ENCODE measurements at regions not wholly inside any gene's neighbourhood (a gene's known extent, or its start where the extent isn't known, plus 50 kb on each side); places are given as distances from the start of the nearest gene placed in this dataset.
"Not testable (repeated sequence)": the region's sequence is repeated elsewhere in the genome, so short reads cannot be mapped to it uniquely, and the experiment has no call there.

DNA sequence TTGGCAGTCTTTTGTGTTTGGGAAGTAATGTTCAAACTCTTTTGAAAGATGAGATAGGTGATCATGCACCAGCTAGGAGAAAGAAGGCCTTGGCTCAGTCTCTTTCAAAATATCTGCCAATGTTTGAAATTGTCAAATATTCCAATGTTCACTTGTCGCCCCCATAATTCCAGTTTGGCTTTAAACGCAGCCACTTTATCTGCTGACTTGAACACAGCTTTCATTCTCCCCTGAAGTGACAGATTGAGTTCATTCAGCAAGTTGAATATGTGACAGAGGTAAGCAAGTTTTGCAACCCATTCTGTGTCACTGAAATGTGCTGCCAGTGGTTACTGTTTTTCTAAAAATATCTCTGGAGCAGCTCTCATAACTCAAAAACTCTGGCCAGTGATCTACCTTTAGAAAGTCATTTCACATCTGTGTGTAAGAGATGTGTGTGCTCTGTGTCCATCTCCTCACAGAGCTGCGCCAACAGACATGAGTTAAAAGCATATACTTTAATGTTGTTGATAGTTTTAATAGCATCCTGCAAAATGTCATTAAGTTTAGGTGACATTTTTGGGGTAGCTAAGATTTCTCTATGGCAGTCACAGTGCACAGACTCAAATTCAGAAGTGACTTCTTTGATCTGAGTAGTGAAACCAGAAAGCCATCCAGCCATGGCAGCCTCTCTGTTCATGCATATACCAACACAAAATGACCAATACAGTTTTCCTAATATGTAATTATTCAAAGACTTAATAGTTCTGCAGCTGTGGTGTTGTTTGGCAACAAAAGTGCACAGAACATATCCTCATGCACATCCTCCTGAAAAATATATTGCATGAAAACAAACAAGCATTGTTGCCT, 614.3 kb upstream of the MIS18BP1 start:
- no peak overlapping the region for H3K4me3 ChIP-seq (ENCODE audit: low read length)
- H3K27me3 ChIP-seq (replicated peaks; ENCODE audit: control insufficient read depth, insufficient read depth, low read length) = no peaks in the 10 kb centered on the region
- no peak for DNase-seq (ENCODE audit: low read depth)
- no peaks in the 10 kb centered on the region for H3K4me1 ChIP-seq (ENCODE audit: control insufficient read depth, insufficient read depth, low read length)
- no peak overlapping the region for H3K9ac ChIP-seq (ENCODE audit: low read length)
- H3K36me3 ChIP-seq (ENCODE audit: control insufficient read depth, insufficient read depth, low read length, severe bottlenecking) = no peaks in the 10 kb centered on the region
- H3K9me3 ChIP-seq (ENCODE audit: control insufficient read depth, low read length) = peaks cover 9% of the 10 kb centered on the region

DNA sequence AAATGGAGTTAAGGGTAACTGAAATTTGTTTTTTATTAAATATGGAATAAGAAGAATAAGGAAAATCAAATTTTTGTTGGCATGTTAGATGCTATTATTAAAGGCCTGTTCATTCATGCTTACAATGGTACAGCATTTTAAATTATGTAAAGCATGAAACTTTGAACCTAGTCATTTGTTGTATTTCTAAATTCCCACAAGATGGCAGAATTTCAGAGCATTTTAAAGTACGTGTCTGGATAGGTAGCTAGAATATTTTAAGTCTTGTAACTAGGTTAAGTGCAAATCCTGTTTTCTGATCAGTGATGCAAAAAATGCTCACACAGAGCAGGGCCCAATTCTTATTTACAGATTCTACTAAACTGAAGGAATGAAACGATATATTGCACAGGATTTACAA, 585.6 kb upstream of the MIS18BP1 start:
- no peaks in the 10 kb centered on the region for H3K36me3 ChIP-seq (ENCODE audit: control insufficient read depth, insufficient read depth, low read length, severe bottlenecking)
- no peaks in the 10 kb centered on the region for H3K9me3 ChIP-seq (ENCODE audit: control insufficient read depth, low read length)
- H3K4me3 ChIP-seq (ENCODE audit: low read length) = no peak overlapping the region
- no peak overlapping the region for H3K9ac ChIP-seq (ENCODE audit: low read length)
- no peaks in the 10 kb centered on the region for H3K27me3 ChIP-seq (replicated peaks; ENCODE audit: control insufficient read depth, insufficient read depth, low read length)
- DNase-seq (ENCODE audit: low read depth) = peak; percentile 3
- H3K4me1 ChIP-seq (ENCODE audit: control insufficient read depth, insufficient read depth, low read length) = peaks cover 6% of the 10 kb centered on the region

DNA sequence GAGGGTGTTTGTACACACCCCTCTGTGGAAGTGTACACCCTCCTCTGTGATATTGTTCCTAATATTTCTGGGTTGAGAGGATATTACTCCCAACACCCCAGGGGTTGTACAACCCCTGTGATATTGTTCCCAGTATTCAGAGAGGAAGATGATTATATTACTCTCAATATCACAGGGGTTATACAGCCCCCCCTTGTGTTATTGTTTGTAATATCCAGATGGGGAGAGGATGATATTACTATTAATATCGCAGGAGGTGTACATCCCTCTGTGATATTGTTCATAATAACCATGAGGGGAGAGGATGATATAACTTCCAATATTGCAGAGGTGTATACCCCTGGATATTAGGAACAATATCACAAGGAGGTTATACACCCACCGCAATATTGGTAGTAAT, 566.1 kb upstream of the MIS18BP1 start:
- Histone ChIP-seq H3K4me1 (ENCODE audit: control insufficient read depth, insufficient read depth, low read length) (no peaks in the 10 kb centered on the region), H3K9me3 (ENCODE audit: control insufficient read depth, low read length) (no peaks in the 10 kb centered on the region), H3K36me3 (ENCODE audit: control insufficient read depth, insufficient read depth, low read length, severe bottlenecking) (no peaks in the 10 kb centered on the region), H3K4me3 (ENCODE audit: low read length) (no peak overlapping the region), H3K27me3 (replicated peaks; ENCODE audit: control insufficient read depth, insufficient read depth, low read length) (no peaks in the 10 kb centered on the region), H3K9ac (ENCODE audit: low read length) (no peak overlapping the region)
- DNase-seq (ENCODE audit: low read depth) = no peak

- Histone ChIP-seq H3K9ac (ENCODE audit: low read length) (no peak overlapping the region), H3K27me3 (replicated peaks; ENCODE audit: control insufficient read depth, insufficient read depth, low read length) (no peaks in the 10 kb centered on the region), H3K9me3 (ENCODE audit: control insufficient read depth, low read length) (no peaks in the 10 kb centered on the region), H3K4me3 (ENCODE audit: low read length) (no peak overlapping the region), H3K4me1 (ENCODE audit: control insufficient read depth, insufficient read depth, low read length) (no peaks in the 10 kb centered on the region), H3K36me3 (ENCODE audit: control insufficient read depth, insufficient read depth, low read length, severe bottlenecking) (no peaks in the 10 kb centered on the region)
- DNase-seq (ENCODE audit: low read depth) = no peak
Measured at GRCh38 chr14:45811155-45811554, 558.2 kb upstream of the MIS18BP1 start.

DNA sequence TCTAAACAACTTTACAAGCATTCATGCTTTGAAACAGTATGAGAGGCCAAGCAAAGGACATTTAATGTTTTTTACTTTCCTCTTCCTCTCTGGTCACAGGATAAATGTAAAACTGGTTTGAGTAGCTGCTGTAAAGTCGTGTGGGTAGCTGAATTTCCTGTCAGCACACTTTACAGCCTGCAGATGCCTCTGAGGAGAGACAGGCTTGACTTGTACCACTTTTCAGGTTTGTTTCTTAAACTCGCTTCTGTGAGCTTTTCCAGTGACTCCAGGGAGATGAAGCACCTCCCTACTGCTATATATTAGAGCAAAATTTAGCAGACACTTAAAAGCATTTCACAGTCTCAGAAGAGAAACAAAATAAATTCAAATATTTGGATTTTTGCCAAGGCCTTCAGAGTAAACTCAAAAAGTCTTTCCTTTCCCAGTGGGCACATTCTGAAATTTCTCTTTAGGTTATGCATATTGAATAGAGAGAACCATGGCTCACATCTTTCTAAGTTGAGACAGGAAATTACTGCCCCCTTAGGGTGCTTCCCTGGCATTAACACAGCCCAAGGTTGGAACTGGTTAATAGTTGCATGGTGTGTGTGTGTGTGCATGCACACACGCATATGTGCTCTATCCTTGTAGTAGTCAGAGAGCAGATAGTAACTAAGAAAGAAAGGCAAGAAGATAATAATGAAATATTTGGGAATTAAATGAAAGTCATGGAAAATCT, 557.3 kb upstream of the MIS18BP1 start:
- H3K9ac ChIP-seq (ENCODE audit: low read length) = no peak overlapping the region
- no peaks in the 10 kb centered on the region for H3K9me3 ChIP-seq (ENCODE audit: control insufficient read depth, low read length)
- no peak for DNase-seq (ENCODE audit: low read depth)
- H3K36me3 ChIP-seq (ENCODE audit: control insufficient read depth, insufficient read depth, low read length, severe bottlenecking) = no peaks in the 10 kb centered on the region
- no peak overlapping the region for H3K4me3 ChIP-seq (ENCODE audit: low read length)
- no peaks in the 10 kb centered on the region for H3K27me3 ChIP-seq (replicated peaks; ENCODE audit: control insufficient read depth, insufficient read depth, low read length)
- H3K4me1 ChIP-seq (ENCODE audit: control insufficient read depth, insufficient read depth, low read length) = no peaks in the 10 kb centered on the region

DNA sequence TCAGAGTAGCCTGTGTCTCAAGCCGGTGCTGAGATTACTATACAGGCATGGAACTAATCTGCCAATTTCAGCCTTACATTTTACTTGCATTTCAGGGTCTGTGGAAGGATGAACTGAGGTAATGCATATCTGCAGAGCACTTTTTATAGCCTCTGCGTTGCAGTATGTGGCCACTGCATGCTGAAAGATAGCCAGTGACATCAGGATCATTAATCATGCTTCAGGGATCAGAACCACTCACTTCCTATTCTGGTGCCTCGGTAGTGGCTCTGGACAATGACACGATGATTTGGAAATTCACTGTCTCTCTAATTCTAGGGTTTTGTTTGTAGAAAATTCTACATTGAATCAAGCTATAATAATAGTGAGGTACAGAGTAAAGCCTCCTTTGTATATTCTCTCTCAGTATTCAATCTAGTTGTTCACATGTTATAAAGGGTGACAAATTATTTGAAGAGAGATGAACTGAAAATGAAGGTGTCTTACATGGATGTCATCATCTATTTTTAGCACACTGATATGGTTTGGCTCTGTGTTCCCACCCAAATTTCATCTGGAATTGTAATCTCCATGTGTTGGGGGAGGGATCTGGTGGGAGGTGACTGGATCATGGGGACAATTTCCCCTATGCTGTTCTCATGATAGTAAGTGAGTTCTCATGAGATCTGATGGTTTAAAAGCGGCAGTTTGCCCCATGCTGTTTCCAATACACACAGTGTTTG, 554.3 kb upstream of the MIS18BP1 start:
- no peaks in the 10 kb centered on the region for H3K36me3 ChIP-seq (ENCODE audit: control insufficient read depth, insufficient read depth, low read length, severe bottlenecking)
- no peaks in the 10 kb centered on the region for H3K27me3 ChIP-seq (replicated peaks; ENCODE audit: control insufficient read depth, insufficient read depth, low read length)
- no peaks in the 10 kb centered on the region for H3K4me1 ChIP-seq (ENCODE audit: control insufficient read depth, insufficient read depth, low read length)
- H3K4me3 ChIP-seq (ENCODE audit: low read length) = no peak overlapping the region
- H3K9ac ChIP-seq (ENCODE audit: low read length) = no peak overlapping the region
- DNase-seq (ENCODE audit: low read depth) = no peak
- H3K9me3 ChIP-seq (ENCODE audit: control insufficient read depth, low read length) = no peaks in the 10 kb centered on the region

DNA sequence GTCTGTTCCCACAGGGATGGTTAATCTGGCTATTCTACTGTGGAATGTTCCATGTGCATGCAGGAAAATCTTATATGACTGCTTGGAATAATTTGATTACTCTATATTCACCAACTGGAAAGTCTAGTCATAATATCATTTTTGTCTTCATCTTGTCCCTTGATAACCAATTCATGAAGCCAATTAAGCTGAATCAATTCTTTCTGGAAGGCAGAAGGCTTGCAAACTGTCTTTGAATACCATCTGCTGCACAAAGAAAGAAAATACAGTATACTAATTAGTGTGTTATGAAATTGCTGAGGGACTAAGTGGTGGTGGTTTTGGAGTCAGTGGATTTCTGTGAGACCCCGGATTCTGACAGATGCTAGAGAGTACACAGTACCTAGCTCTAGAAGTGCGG, 546.5 kb upstream of the MIS18BP1 start:
- no peak for DNase-seq (ENCODE audit: low read depth)
- Histone ChIP-seq H3K9me3 (ENCODE audit: control insufficient read depth, low read length) (no peaks in the 10 kb centered on the region), H3K36me3 (ENCODE audit: control insufficient read depth, insufficient read depth, low read length, severe bottlenecking) (no peaks in the 10 kb centered on the region), H3K27me3 (replicated peaks; ENCODE audit: control insufficient read depth, insufficient read depth, low read length) (no peaks in the 10 kb centered on the region), H3K4me3 (ENCODE audit: low read length) (no peak overlapping the region), H3K9ac (ENCODE audit: low read length) (no peak overlapping the region), H3K4me1 (ENCODE audit: control insufficient read depth, insufficient read depth, low read length) (no peaks in the 10 kb centered on the region)

GRCh38 chr14:45798659-45799058, 545.7 kb upstream of the MIS18BP1 start:
- Histone ChIP-seq H3K9me3 (ENCODE audit: control insufficient read depth, low read length) (no peaks in the 10 kb centered on the region), H3K36me3 (ENCODE audit: control insufficient read depth, insufficient read depth, low read length, severe bottlenecking) (no peaks in the 10 kb centered on the region), H3K9ac (ENCODE audit: low read length) (no peak overlapping the region), H3K27me3 (replicated peaks; ENCODE audit: control insufficient read depth, insufficient read depth, low read length) (no peaks in the 10 kb centered on the region), H3K4me3 (ENCODE audit: low read length) (no peak overlapping the region), H3K4me1 (ENCODE audit: control insufficient read depth, insufficient read depth, low read length) (no peaks in the 10 kb centered on the region)
- no peak for DNase-seq (ENCODE audit: low read depth)

DNA sequence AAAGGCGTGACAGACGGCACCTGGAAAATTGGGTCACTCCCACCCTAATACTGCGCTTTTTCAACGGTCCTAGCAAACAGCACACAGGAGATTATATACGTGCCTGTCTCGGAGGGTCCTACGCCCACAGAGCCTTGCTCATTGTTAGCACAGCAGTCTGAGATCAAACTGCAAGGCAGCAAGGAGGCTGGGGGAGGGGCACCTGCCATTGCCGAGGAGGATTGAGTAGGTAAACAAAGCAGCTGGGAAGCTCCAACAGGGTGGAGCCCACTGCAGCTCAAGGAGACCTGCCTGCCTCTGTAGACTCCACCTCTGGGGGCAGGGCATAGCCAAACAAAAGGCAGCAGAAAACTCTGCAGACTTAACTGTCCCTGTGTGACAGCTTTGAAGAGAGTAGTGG, 543.0 kb upstream of the MIS18BP1 start:
- not testable (repeated sequence) for H3K27me3 ChIP-seq (replicated peaks; ENCODE audit: control insufficient read depth, insufficient read depth, low read length); H3K9me3 ChIP-seq (ENCODE audit: control insufficient read depth, low read length); H3K9ac ChIP-seq (ENCODE audit: low read length); H3K4me1 ChIP-seq (ENCODE audit: control insufficient read depth, insufficient read depth, low read length); H3K4me3 ChIP-seq (ENCODE audit: low read length); H3K36me3 ChIP-seq (ENCODE audit: control insufficient read depth, insufficient read depth, low read length, severe bottlenecking); DNase-seq (ENCODE audit: low read depth)

DNA sequence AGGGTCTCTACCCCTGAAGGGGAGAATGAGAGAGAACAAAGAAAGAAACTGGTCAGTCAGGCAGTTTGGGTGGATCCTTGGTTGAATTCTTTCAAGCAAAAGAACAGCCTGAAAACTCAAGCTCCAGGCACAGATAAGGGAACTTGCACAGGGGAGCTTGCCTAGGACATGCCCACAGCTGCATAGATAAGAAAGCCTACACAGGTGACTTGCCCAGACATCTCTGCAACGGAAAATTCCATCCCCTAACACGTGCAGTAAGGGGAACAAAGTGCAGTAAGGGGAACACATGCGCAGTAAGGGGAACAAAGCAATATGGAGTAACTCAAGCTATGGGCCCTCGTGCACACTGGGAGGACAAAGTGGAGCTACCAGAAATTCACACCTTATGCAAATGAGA, 540.1 kb upstream of the MIS18BP1 start:
- H3K9ac ChIP-seq (ENCODE audit: low read length) = no peak overlapping the region
- DNase-seq (ENCODE audit: low read depth) = no peak
- no peak overlapping the region for H3K4me3 ChIP-seq (ENCODE audit: low read length)
- H3K9me3 ChIP-seq (ENCODE audit: control insufficient read depth, low read length) = peaks cover 10% of the 10 kb centered on the region
- H3K36me3 ChIP-seq (ENCODE audit: control insufficient read depth, insufficient read depth, low read length, severe bottlenecking) = no peaks in the 10 kb centered on the region
- no peaks in the 10 kb centered on the region for H3K27me3 ChIP-seq (replicated peaks; ENCODE audit: control insufficient read depth, insufficient read depth, low read length)
- no peaks in the 10 kb centered on the region for H3K4me1 ChIP-seq (ENCODE audit: control insufficient read depth, insufficient read depth, low read length)

DNA sequence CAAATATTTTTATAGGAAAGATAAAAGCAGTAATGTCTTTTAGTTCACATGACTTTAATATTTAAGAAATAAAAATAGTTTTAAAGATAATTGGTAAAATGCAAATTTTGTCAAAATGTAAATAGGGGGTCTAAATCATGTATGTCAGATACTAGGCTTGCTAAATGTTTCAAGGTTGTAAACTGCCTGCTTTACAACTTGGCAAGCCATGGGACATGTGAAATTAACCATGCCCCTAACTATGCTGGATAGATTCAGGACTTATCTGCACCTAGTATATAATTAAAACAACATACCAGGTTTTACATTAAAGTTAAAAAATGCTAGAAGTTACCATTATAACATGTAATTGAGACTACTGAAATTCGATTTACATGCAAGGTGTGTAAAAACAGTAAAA, 537.3 kb upstream of the MIS18BP1 start:
- Histone ChIP-seq H3K9ac (ENCODE audit: low read length) (no peak overlapping the region), H3K4me1 (ENCODE audit: control insufficient read depth, insufficient read depth, low read length) (no peaks in the 10 kb centered on the region), H3K27me3 (replicated peaks; ENCODE audit: control insufficient read depth, insufficient read depth, low read length) (no peaks in the 10 kb centered on the region), H3K4me3 (ENCODE audit: low read length) (no peak overlapping the region), H3K9me3 (ENCODE audit: control insufficient read depth, low read length) (peaks cover 30% of the 10 kb centered on the region), H3K36me3 (ENCODE audit: control insufficient read depth, insufficient read depth, low read length, severe bottlenecking) (no peaks in the 10 kb centered on the region)
- DNase-seq (ENCODE audit: low read depth) = no peak
